GM19328 (cell line): ENCODE measurements at regions not wholly inside any gene's neighbourhood (a gene's known extent, or its start where the extent isn't known, plus 50 kb on each side); places are given as distances from the start of the nearest gene placed in this dataset.
"Not testable (repeated sequence)": the region's sequence is repeated elsewhere in the genome, so short reads cannot be mapped to it uniquely, and the experiment has no call there.

Experiments used
- ATAC-seq: cut with Tn5 transposase; IDR thresholded peaks from one replicate; pipeline ENCODE4 v1.9.1; 2021; ENCODE audit warnings: mild to moderate bottlenecking, moderate library complexity; ENCODE audit not compliant: unreplicated experiment

DNA sequence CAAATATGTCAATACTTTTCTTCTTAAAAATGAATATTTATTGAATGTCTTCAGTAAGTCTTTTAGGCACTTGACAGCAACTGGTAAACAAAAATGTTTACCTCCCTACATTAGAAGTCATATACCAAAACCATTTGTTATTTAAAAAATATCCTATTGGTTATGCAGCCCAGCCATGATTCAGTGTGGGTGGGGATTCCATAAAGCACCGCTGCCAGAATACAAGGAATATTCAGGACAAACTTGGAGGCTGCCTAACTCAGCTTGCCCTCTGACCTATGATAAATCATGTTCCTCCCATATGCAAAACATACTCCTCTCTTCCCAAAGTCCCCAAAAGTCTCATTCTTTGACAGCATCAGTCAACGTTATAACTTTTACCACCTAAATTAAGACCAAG, 486.8 kb upstream of the IRAK1BP1 start:
- no peak for ATAC-seq

- ATAC-seq, result no peak
Measured at GRCh38 chr6:78383968-78384367, 483.4 kb upstream of the IRAK1BP1 start.

DNA sequence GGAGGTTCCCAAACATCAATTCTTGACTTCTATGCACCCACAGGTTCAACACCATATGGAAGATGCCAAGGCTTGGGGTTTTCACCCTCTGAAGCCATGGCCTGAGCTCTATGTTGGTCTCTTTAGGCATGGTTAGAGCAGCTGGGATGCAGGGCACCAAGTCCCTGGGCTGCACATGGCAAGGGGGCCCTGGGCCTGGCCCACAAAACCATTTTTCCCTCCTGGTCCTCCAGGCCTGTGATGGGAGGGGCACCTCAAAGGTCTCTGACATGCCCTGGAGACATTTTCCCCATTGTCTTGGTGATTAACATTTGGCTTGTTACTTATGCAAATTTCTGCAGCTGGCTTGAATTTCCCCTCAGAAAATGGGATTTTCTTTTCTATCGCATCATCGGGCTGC, 480.5 kb upstream of the IRAK1BP1 start:
- ATAC-seq, result not testable (repeated sequence)

- ATAC-seq, result no peak
Measured at GRCh38 chr6:78390066-78390465, 477.3 kb upstream of the IRAK1BP1 start.

GRCh38 chr6:78397499-78397898, 469.9 kb upstream of the IRAK1BP1 start:
- no peak for ATAC-seq

DNA sequence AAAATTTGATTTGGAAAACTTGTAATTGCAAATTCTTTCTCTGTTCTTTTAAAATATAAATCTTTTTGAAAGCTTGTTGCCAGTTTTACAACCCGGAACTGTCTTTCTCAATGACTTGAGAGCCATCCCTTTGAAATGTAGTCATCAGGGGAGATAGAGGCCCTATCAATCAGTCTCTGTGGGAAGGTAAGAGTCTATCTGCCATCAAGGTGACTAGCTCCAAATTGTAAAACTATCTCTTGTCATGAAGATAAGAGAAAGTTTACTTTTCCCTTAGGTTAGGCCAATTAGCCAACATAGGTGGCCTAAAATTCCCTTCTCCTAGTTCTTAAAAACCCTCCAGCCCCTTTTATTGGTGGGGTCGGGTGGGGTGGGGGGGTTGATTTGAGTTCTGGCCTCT, 469.1 kb upstream of the IRAK1BP1 start:
- no peak for ATAC-seq

DNA sequence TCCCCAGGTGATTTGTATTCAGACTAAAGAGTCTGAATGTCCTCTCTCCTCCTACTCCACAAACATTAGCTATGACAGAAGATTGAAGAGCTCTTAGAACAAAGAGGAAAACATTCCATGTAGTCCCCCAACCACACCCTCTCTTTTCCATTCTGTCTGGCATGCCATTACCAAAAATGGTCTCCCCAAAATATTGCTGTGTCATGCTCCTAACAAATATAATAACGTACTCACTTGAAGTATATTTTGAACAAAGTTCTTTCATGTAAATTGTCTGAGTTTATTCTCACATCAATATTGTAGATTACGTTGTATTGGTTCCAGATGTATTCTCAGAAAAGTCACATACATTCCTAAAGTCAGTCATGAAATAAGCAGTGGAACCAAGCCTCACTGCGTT, 467.3 kb upstream of the IRAK1BP1 start:
- ATAC-seq, result no peak

DNA sequence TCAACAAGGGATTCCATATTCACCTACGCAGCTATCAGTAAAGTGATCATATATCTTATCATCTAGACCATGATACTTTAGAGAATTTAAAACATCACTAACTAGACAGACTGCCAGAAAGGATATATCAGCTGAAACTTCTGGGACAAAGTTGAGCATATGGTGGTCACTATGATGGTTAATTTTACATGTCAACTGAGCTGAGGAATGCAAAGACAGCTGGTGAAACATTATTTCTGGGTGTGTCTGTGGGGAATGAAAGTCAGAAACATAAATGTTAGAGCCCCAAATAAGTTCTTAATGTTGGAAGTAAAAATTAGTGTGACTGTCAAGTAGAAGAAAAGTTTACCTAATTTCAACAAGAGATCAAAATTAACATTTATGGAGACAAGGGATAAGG, 440.0 kb upstream of the IRAK1BP1 start:
- no peak for ATAC-seq

DNA sequence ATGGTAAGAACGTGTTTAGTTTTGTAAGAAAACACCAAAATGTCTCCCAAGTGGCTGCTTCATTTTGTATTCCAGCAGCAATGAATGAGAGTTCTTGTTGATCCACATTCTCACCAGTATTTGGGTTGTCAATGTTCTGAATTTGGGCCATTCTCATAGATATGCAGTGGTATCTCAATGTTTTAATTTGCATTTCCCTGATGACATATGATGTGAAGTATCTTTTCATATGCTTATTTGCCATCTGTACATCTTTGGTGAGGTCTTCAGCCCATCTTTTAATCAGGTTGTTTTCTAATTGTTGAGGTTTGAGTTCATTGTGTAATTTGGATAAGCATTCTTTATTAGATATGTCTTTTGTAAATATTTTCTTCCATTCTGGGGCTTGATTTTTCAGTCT, 436.8 kb upstream of the IRAK1BP1 start:
- no peak for ATAC-seq

- no peak for ATAC-seq
Measured at GRCh38 chr6:78435671-78436070, 431.7 kb upstream of the IRAK1BP1 start.

- no peak for ATAC-seq
Measured at GRCh38 chr6:78436335-78436734, 431.0 kb upstream of the IRAK1BP1 start.

- ATAC-seq, result no peak
Measured at GRCh38 chr6:78438135-78438534, 429.2 kb upstream of the IRAK1BP1 start.

DNA sequence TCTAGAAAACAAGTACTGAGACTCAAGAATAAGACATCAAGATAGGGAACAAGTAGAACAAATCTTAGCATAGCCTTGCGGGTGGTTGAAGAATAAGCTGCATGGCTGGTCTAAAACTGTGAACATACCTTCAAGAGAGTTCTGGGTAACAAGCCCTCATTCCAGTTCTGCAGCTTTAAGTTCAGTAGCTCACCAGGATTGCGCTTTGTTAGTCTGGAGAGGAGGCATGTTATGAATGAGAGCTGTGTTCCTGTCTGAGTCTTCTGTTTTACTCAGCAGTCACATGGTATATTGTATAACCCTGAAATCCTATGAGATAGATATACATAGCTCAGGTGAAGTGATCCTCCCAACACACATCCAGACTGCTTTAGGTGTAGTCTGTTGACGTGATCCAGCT, 406.6 kb upstream of the IRAK1BP1 start:
- ATAC-seq, result no peak

- no peak for ATAC-seq
Measured at GRCh38 chr6:78462728-78463127, 404.6 kb upstream of the IRAK1BP1 start.

- ATAC-seq, result no peak
Measured at GRCh38 chr6:78465059-78465634, 402.2 kb upstream of the IRAK1BP1 start.

- no peak for ATAC-seq
Measured at GRCh38 chr6:78476561-78476960, 390.8 kb upstream of the IRAK1BP1 start.

GRCh38 chr6:78482801-78483552, 384.4 kb upstream of the IRAK1BP1 start:
- no peak for ATAC-seq

DNA sequence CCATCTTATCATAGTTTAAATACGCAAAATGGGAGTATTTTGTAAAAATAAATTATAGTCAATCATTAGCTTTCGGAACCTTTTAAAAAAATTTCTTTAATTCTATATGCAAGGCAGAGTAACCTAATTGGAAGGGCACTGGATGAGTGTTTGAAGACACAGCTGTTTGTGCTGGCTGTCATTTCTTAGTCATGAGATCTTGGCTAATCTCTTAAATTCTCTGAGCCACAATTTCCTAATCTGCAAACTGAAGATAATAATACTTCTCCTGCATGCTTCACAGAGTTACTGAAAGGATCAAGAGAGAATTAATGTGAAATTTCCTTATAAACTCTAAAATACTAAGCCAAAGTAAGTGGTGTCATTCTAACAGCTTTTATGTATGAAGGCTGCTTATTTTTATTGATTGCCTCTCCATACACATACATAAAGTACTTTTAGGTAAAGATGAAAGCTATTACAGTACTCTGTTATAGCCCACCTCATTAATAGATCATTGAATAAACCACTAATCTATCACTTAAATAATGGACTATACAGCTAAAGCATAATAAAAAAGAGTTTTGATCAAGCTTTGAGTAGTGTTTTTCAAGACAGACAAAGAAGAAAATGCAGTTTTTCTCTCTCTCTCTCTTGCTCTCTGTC, 383.7 kb upstream of the IRAK1BP1 start:
- ATAC-seq, result no peak

- ATAC-seq, result no peak
Measured at GRCh38 chr6:78484198-78485064, 382.9 kb upstream of the IRAK1BP1 start.

DNA sequence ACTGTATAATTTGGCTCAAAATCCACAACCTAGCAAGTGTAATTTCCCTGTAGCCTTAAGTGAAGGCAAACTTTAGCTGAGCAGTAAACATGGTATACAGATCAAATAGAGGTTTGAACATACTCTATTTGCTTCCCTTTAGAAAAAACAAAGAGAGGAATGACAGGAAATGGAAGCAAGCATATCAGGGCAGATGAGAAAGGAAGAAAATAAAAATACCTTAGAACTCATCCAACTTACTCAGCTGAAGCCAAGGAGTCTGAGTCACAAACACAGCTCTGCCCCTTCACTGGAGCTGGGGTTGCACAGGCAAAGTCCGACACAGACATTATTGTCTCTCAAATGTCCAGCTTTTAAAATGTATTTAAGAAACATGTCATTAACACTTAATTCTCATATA, 379.9 kb upstream of the IRAK1BP1 start:
- ATAC-seq, result no peak

DNA sequence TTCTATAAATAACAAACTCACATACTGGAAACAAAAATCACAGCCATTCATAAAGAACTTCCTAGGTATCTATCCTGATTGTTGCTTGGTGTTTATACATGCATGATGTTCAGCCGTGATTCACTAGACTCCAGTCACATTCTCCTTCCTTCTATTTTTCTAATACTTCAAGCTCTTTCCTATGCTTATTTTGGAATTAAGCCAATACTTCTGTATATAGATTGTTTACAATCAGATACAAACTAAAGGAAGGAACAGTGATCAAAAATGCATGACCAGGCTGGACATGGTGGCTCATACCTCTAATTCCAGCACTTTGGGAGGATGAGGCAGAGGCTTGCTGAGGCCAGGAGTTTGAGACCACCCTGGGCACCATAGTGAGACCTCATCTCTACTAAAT, 377.5 kb upstream of the IRAK1BP1 start:
- ATAC-seq, result no peak
